Epithelial cell of esophagus (primary cell): ENCODE measurements at regions not wholly inside any gene's neighbourhood (a gene's known extent, or its start where the extent isn't known, plus 50 kb on each side); places are given as distances from the start of the nearest gene placed in this dataset.

Experiments used
- DNase-seq: peaks from one replicate; pipeline ENCODE4 v3.0.0; 2010; ENCODE audit warnings: low read depth
- H3K4me3 ChIP-seq: 2 replicates; pipeline ENCODE4 v1.5.1; 2011; ENCODE audit warnings: mild to moderate bottlenecking, low read length, control low read depth
- CTCF ChIP-seq: IDR thresholded peaks from 2 replicates; pipeline ENCODE4 v1.5.1; 2011; ENCODE audit warnings: low read depth, mild to moderate bottlenecking, low read length, control low read depth, inconsistent platforms; ENCODE audit not compliant: insufficient read depth; ENCODE audit errors: missing control alignments

GRCh38 chr14:44412858-44413569 lies 94.1 kb downstream of the FSCB start:
- no peak for DNase-seq
- no peak overlapping the region for H3K4me3 ChIP-seq
- no peak for TF ChIP-seq CTCF

- TF ChIP-seq CTCF: no peak
- DNase-seq: no peak
- no peak overlapping the region for H3K4me3 ChIP-seq
Measured at GRCh38 chr14:44405011-44405486, 102.0 kb downstream of the FSCB start.

- TF ChIP-seq CTCF: no peak
- DNase-seq: no peak
Measured at GRCh38 chr14:44404599-44404998, 102.5 kb downstream of the FSCB start.

DNA sequence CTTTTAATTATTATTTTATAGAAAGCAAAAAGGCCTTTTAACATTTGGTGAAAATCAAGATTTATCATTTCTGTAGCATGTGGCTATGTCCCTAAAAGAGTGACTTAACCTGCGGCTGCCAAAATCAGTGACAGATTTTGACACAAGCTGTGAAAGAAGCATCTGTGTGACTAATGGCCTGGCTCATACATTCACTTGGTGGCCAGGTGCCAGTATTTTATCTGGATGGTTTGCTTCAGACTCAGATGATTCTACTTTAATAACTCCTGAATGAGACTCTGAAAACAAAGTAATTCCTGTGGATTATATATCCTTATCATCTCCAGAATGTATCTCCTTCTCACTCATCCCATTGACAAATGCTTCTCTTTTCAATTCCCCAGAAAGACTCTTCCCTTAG lies 103.0 kb downstream of the FSCB start:
- no peak overlapping the region for H3K4me3 ChIP-seq
- TF ChIP-seq CTCF: no peak
- peak; percentile 26 for DNase-seq

More at GRCh38 chr14:44404599-44404998, 102.5 kb downstream of the FSCB start:
- H3K4me3 ChIP-seq: no peak overlapping the region

DNA sequence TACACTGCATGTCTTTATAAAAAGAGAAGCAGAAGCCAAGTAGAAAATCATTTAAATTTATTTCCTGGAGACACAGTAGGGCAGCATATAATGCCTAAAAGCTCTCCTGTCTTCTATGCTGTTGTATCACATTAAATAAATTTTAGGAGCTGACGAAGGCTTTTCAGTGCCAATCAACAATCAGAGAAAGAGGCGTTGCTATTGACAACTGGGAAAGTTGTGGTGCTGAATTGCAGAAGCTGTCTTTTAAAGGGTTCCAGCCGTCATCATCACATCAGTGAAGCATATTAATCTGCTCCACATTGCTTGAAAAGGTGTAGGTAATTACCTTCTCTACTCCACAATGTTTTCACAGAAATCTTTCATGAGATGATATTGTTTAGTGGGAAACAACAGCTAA lies 103.9 kb downstream of the FSCB start:
- no peak for DNase-seq
- no peak for TF ChIP-seq CTCF
- no peak overlapping the region for H3K4me3 ChIP-seq

GRCh38 chr14:44396226-44396625 lies 110.9 kb downstream of the FSCB start:
- no peak overlapping the region for H3K4me3 ChIP-seq
- TF ChIP-seq CTCF: no peak

DNA sequence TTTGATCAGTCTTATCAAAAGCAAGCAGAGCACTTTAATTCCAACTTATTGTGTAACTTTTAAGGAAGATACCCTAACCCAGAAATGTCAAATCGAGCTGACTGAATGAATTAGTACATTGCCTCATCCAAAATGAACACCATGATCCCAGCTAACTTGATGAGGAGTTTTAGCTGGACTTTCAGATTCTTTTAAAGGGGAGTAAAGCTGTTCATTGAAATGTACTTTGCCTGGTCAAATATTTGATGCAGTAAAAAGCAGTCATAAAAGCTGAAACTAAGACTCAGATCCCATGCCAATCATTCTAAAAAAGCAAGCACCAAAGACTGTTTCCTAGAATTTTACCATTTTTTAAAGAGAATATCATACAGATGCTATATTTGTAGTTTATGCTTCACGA lies 114.1 kb downstream of the FSCB start:
- no peak for DNase-seq
- TF ChIP-seq CTCF: no peak
- no peak overlapping the region for H3K4me3 ChIP-seq

More at GRCh38 chr14:44396226-44396625, 110.9 kb downstream of the FSCB start:
- peak; percentile 4 for DNase-seq
